ENCODE measurements at regions not wholly inside any gene's neighbourhood (a gene's known extent, or its start where the extent isn't known, plus 50 kb on each side); places are given as distances from the start of the nearest gene placed in this dataset.

DNA sequence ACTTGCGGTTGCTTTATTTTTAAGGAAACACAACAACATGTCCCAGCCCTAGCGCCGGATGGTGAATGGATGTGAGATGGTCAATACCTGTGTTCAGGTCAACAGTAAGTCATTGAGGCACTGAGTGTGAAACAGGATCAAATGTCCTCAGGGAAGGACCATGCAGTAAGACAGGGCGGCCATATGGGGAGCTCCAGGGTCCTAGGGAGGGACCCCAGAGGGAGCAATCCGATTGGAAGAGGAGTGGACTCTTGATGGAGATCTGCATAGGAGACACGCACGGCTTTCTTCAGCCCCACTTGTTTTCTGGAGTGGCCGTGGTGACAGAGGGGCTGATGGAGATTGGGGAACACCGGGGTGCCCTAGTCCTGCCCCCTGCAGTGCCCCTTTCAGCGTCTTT, 423.8 kb upstream of the MKI67 start:
- Histone ChIP-seq H3K27me3 (ENCODE audit: insufficient read depth, low read depth, low read length) (peaks cover 8% of the 10 kb centered on the region), H3K9ac (ENCODE audit: low read length) (no peak overlapping the region), H3K27ac (ENCODE audit: low read length) (no peak overlapping the region), H3K4me3 (ENCODE audit: low read length) (no peak overlapping the region), H3K4me2 (ENCODE audit: low read length) (no peak overlapping the region), H2AFZ (ENCODE audit: low read depth, low read length) (no peak overlapping the region), H3F3A (ENCODE audit: insufficient read depth, low read length, poor library complexity, severe bottlenecking) (no peaks in the 10 kb centered on the region), H3K36me3 (ENCODE audit: insufficient read depth, low read length) (no peaks in the 10 kb centered on the region), H3K9me2 (ENCODE audit: insufficient read depth, low read length) (no peaks in the 10 kb centered on the region), H3K9me3 (ENCODE audit: low read length) (no peaks in the 10 kb centered on the region), H4K20me1 (ENCODE audit: insufficient read depth) (no peaks in the 10 kb centered on the region), H3K79me2 (replicated peaks; ENCODE audit: insufficient read depth, low read length) (no peaks in the 10 kb centered on the region)
- TF ChIP-seq EZH2 (IDR thresholded peaks at IDR 0.05; ENCODE audit: borderline replicate concordance, insufficient read depth, low read length, poor library complexity, severe bottlenecking), result no peak

DNA sequence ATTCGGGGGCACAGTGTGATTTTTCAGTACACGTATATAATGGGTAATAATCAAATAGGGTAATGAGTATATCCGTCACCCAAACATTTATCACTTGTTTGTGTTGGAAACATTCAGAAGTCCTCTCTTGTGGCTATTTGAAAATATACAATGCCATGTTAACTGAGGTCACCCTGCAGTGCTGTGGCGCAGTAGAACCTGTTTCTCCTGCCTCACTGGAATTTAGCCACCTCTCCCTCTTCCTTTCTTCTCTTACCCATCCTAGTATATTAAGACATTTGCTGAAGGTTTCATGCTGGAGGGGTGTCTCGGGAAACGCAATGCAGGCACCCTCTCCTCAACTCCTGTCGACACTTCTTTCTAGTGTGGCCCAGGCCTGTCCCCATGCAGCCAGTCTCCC, 425.3 kb upstream of the MKI67 start:
- no peaks in the 10 kb centered on the region for H3K9me3 ChIP-seq (ENCODE audit: low read length)
- no peaks in the 10 kb centered on the region for H3K79me2 ChIP-seq (replicated peaks; ENCODE audit: insufficient read depth, low read length)
- no peak overlapping the region for H2AFZ ChIP-seq (ENCODE audit: low read depth, low read length)
- H4K20me1 ChIP-seq (ENCODE audit: insufficient read depth), result no peaks in the 10 kb centered on the region
- no peaks in the 10 kb centered on the region for H3K9me2 ChIP-seq (ENCODE audit: insufficient read depth, low read length)
- no peaks in the 10 kb centered on the region for H3F3A ChIP-seq (ENCODE audit: insufficient read depth, low read length, poor library complexity, severe bottlenecking)
- no peak overlapping the region for H3K9ac ChIP-seq (ENCODE audit: low read length)
- no peaks in the 10 kb centered on the region for H3K36me3 ChIP-seq (ENCODE audit: insufficient read depth, low read length)
- TF ChIP-seq TAF1 (IDR thresholded peaks at IDR 0.05; ENCODE audit: low read depth) (no peak), EP300 (conservative IDR thresholded peaks at IDR 0.05; ENCODE audit: poor library complexity, severe bottlenecking) (no peak), SMC3 (conservative IDR thresholded peaks at IDR 0.05; ENCODE audit: poor library complexity) (no peak), EZH2 (IDR thresholded peaks at IDR 0.05; ENCODE audit: borderline replicate concordance, insufficient read depth, low read length, poor library complexity, severe bottlenecking) (no peak), RAD21 (conservative IDR thresholded peaks at IDR 0.05) (no peak), POLR2AphosphoS5 (IDR thresholded peaks at IDR 0.05) (no peak), MXI1 (conservative IDR thresholded peaks at IDR 0.05; ENCODE audit: poor library complexity, severe bottlenecking) (no peak)
- TF ChIP-seq, protein P1, sequence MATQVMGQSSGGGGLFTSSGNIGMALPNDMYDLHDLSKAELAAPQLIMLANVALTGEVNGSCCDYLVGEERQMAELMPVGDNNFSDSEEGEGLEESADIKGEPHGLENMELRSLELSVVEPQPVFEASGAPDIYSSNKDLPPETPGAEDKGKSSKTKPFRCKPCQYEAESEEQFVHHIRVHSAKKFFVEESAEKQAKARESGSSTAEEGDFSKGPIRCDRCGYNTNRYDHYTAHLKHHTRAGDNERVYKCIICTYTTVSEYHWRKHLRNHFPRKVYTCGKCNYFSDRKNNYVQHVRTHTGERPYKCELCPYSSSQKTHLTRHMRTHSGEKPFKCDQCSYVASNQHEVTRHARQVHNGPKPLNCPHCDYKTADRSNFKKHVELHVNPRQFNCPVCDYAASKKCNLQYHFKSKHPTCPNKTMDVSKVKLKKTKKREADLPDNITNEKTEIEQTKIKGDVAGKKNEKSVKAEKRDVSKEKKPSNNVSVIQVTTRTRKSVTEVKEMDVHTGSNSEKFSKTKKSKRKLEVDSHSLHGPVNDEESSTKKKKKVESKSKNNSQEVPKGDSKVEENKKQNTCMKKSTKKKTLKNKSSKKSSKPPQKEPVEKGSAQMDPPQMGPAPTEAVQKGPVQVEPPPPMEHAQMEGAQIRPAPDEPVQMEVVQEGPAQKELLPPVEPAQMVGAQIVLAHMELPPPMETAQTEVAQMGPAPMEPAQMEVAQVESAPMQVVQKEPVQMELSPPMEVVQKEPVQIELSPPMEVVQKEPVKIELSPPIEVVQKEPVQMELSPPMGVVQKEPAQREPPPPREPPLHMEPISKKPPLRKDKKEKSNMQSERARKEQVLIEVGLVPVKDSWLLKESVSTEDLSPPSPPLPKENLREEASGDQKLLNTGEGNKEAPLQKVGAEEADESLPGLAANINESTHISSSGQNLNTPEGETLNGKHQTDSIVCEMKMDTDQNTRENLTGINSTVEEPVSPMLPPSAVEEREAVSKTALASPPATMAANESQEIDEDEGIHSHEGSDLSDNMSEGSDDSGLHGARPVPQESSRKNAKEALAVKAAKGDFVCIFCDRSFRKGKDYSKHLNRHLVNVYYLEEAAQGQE (IDR thresholded peaks at IDR 0.05; ENCODE audit: borderline replicate concordance), result no peak
- TF ChIP-seq, protein P2, sequence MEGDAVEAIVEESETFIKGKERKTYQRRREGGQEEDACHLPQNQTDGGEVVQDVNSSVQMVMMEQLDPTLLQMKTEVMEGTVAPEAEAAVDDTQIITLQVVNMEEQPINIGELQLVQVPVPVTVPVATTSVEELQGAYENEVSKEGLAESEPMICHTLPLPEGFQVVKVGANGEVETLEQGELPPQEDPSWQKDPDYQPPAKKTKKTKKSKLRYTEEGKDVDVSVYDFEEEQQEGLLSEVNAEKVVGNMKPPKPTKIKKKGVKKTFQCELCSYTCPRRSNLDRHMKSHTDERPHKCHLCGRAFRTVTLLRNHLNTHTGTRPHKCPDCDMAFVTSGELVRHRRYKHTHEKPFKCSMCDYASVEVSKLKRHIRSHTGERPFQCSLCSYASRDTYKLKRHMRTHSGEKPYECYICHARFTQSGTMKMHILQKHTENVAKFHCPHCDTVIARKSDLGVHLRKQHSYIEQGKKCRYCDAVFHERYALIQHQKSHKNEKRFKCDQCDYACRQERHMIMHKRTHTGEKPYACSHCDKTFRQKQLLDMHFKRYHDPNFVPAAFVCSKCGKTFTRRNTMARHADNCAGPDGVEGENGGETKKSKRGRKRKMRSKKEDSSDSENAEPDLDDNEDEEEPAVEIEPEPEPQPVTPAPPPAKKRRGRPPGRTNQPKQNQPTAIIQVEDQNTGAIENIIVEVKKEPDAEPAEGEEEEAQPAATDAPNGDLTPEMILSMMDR (IDR thresholded peaks at IDR 0.05; ENCODE audit: poor library complexity, severe bottlenecking), result no peak
- H3K4me3 ChIP-seq (ENCODE audit: low read length), result no peak overlapping the region
- H3K4me2 ChIP-seq (ENCODE audit: low read length), result no peak overlapping the region
- peaks cover 8% of the 10 kb centered on the region for H3K27me3 ChIP-seq (ENCODE audit: insufficient read depth, low read depth, low read length)
- H3K27ac ChIP-seq (ENCODE audit: low read length), result no peak overlapping the region

DNA sequence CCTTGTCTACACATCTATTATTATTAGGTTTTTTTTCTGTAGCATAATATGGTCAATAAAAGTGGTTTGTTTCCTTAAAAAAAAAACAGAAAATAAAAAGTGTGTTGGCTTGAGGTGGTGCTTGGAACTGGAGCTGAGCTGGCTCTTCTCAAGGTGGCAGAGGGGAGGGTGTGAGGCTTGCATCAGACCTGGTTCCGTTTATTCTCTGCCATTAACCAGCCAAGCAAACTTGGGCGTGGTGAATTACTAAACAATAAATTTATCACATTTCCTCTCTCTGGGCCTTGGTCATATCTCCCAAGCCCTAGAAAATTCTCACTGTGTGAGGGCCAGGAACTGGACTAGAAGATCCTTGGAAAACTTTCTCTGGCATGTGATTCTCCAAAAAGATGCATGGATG, 427.5 kb upstream of the MKI67 start:
- no peak for TF ChIP-seq TAF1 (IDR thresholded peaks at IDR 0.05; ENCODE audit: low read depth)
- no peak for TF ChIP-seq SMC3 (conservative IDR thresholded peaks at IDR 0.05; ENCODE audit: poor library complexity)
- TF ChIP-seq EP300 (conservative IDR thresholded peaks at IDR 0.05; ENCODE audit: poor library complexity, severe bottlenecking), result no peak
- no peak for TF ChIP-seq RAD21 (conservative IDR thresholded peaks at IDR 0.05)
- H3K79me2 ChIP-seq (replicated peaks; ENCODE audit: insufficient read depth, low read length), result no peaks in the 10 kb centered on the region

More for the DNA sequence above, 427.5 kb upstream of the MKI67 start:
- Histone ChIP-seq H2AFZ (ENCODE audit: low read depth, low read length) (no peak overlapping the region), H3K9me2 (ENCODE audit: insufficient read depth, low read length) (no peaks in the 10 kb centered on the region), H3K9ac (ENCODE audit: low read length) (no peak overlapping the region), H3K36me3 (ENCODE audit: insufficient read depth, low read length) (no peaks in the 10 kb centered on the region), H3K9me3 (ENCODE audit: low read length) (no peaks in the 10 kb centered on the region), H3K27ac (ENCODE audit: low read length) (no peak overlapping the region), H4K20me1 (ENCODE audit: insufficient read depth) (no peaks in the 10 kb centered on the region), H3K4me3 (ENCODE audit: low read length) (no peak overlapping the region), H3F3A (ENCODE audit: insufficient read depth, low read length, poor library complexity, severe bottlenecking) (peaks cover 3% of the 10 kb centered on the region), H3K27me3 (ENCODE audit: insufficient read depth, low read depth, low read length) (peaks cover 5% of the 10 kb centered on the region), H3K4me2 (ENCODE audit: low read length) (no peak overlapping the region)
